SK-N-SH (cell line): ENCODE measurements at regions not wholly inside any gene's neighbourhood (a gene's known extent, or its start where the extent isn't known, plus 50 kb on each side); places are given as distances from the start of the nearest gene placed in this dataset.

Experiments
- EP300 ChIP-seq, 2 experiments: IDR thresholded peaks; 2 replicates each; pipeline versions ENCODE4 v1.4.0 to v1.6.1; 2012; ENCODE audit warnings: borderline replicate concordance in 1 of 2, low read depth in 1 of 2, low read length in 1 of 2
- FOXM1 ChIP-seq: IDR thresholded peaks from 2 replicates; pipeline ENCODE4 v1.4.0; 2012; ENCODE audit warnings: low read depth, mild to moderate bottlenecking
- GATA2 ChIP-seq: sonication (generic); formaldehyde crosslinking; IDR thresholded peaks from 2 replicates; pipeline ENCODE4 v1.5.0; 2020; ENCODE audit warnings: mild to moderate bottlenecking, missing genetic modification reagents

DNA sequence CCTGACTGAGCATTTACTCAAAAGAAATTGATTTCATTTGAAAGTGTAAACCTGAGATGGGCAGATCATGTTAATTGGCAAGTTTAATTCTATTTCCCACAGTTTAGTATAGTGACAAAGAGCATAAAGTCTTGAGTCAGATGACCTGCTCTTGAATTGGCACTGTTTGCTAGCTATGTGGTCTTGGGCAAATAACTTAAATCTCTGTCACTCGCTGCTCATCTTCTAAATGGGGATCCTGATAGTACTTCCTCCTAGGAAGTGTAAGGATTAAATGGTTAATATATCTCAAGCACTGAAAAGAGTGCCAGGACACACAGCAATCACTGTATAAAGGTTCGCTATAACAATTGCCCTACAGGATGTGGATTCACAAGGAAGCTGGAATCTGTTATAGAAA, 242.8 kb upstream of the JADE1 start:
- TF ChIP-seq EP300 (IDR thresholded peaks at IDR 0.05; ENCODE audit: borderline replicate concordance in 1 of 2, low read depth in 1 of 2, low read length in 1 of 2) (no peak), GATA2 (CRISPR knock-in tag) (no peak), FOXM1 (no peak)
